NCI-H2196 treated with DMSO at 0.1 percent for 48 hours (cell line): ENCODE measurements at regions not wholly inside any gene's neighbourhood (a gene's known extent, or its start where the extent isn't known, plus 50 kb on each side); places are given as distances from the start of the nearest gene placed in this dataset.

Source experiments
- DNase-seq: peaks from one replicate; lab custom pipeline; 2025; ENCODE audit not compliant: unreplicated experiment; lab: John Stamatoyannopoulos, UW

- DNase-seq: no peak
These were observed 81.0 kb upstream of the ADRA2C start for GRCh38 chr4:3685081-3685645.

DNA sequence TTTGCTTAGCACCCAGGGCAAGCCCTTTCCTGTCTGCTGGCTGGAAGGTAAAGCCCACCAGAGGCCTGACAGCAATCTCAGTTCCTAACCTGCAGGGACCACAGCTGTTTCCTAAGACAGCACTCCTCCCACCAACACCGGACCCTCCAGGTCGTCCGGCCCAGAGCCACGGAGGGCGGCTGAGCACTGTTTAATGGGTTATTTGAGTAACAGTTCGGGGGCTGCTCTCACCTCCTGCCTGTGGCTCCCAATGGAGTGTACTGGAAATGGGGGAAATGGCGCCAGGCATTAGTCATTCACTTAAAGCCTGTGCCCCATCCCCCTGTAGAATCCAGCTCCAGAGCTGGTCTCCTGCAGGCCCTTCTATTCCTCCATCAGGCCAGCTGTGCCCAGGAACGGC lies 81.6 kb upstream of the ADRA2C start:
- no peak for DNase-seq

GRCh38 chr4:3683744-3684421 lies 82.3 kb upstream of the ADRA2C start:
- DNase-seq: no peak

DNA sequence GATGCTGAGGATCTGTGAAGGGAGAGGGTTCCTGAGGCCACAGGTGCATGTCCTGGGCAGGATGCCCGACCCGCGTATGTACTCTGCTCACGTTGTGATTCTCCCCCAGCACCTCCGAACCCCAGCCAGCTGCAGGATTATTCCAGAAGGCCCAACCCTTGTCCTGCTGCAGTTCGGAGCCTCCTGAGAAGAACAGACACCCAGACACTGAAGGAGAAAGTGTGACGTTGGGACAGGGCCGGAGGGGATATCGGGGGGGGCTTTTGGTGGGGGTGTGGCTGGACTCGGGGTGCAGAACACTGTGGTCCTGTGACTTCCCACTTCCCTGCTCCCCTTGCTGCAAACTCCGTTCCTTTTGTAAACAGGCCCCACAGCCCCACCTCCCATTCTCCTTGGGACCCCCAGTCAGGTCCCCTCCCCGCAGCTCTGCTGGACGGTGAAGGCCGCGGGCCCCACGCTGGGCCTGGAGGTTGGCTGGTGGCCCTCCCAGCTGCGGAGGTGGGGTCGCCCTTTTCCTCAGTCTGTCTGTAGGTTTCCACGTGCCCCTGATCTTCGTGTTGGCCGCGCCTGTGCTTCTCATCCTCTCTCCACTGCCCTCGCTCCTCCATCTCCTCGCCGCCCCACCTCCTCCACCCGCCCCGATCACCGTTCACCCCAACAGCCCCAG lies 83.0 kb upstream of the ADRA2C start:
- DNase-seq: no peak

GRCh38 chr4:3682236-3683076 lies 83.7 kb upstream of the ADRA2C start:
- DNase-seq: no peak

- DNase-seq: no peak
These were observed 85.0 kb upstream of the ADRA2C start for GRCh38 chr4:3681191-3681590.

GRCh38 chr4:3680656-3681055 lies 85.5 kb upstream of the ADRA2C start:
- DNase-seq: no peak

DNA sequence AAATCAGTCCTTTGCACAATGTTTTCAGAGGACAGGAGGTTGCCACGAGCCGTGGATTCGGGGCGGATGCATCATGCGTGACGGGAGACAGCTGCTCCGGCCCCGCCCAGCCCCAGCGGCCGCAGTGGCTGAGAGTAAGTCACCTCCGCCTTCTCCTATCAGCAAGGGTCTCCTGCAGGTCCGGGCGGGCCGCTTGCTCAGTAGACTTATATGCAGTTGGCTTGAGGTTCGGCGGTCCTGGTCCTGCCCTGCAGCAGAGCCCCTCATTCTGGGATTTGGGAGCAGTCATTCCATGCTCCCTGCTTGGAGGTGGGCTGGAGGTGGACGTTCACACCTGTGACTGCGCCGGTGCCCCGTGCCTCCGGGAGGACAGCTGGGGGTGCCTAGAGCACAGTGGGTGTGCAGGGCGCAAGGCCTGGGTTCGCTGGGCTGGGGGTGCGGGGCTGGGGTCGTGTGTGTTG lies 86.3 kb upstream of the ADRA2C start:
- no peak for DNase-seq

- DNase-seq: no peak
These were observed 86.9 kb upstream of the ADRA2C start for GRCh38 chr4:3679071-3679825.

DNA sequence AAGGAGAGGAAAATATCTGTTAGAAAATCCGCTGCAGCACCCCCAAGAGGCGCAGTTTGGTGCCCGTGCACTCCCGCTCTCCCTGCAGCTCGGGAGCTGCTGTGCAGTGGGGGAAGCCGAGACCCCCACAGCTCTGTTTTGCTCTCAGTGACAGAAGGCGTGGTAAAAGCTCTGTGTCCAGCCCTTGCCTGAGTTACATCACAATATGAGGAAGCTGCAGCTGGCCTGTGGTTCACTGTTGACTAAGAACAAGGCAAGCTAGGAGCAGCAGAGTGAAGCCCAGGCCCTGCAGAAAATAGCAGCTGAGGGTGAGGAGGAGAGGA lies 88.5 kb upstream of the ADRA2C start:
- no peak for DNase-seq

GRCh38 chr4:3676907-3677747 lies 89.1 kb upstream of the ADRA2C start:
- no peak for DNase-seq

- DNase-seq: no peak
These were observed 90.0 kb upstream of the ADRA2C start for GRCh38 chr4:3676196-3676595.

GRCh38 chr4:3675251-3676115 lies 90.7 kb upstream of the ADRA2C start:
- DNase-seq: no peak

GRCh38 chr4:3674479-3674851 lies 91.7 kb upstream of the ADRA2C start:
- no peak for DNase-seq

- no peak for DNase-seq
These were observed 92.3 kb upstream of the ADRA2C start for GRCh38 chr4:3673716-3674478.

DNA sequence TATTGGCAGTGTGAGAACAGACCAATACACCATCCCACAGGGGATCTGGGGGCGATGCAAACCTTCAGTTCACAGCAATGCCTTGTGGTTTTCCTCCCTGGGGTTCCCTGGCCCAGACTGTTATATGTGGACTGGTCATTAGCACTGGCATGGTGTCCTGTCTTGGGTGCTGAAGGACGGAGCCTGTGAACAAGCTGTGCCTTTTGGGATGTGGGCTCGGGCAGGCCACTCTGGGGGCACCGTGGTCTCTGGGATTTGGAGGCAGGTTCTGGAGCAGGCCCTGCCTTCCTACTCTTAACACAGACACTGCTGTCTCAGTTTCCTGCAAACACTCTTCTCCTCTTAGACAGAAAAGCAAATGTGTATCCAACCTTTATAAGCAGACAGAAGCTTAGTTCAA lies 93.0 kb upstream of the ADRA2C start:
- DNase-seq: no peak

- DNase-seq: no peak
These were observed 93.7 kb upstream of the ADRA2C start for GRCh38 chr4:3672465-3672831.
